Stimulated activated naive CD4-positive, alpha-beta T cell treated with Interleukin-2 at 50 U/mL for 16 hours (primary cell): ENCODE measurements at regions not wholly inside any gene's neighbourhood (a gene's known extent, or its start where the extent isn't known, plus 50 kb on each side); places are given as distances from the start of the nearest gene placed in this dataset.
"Not testable (repeated sequence)": the region's sequence is repeated elsewhere in the genome, so short reads cannot be mapped to it uniquely, and the experiment has no call there.

Source experiments
- DNase-seq: peaks from one replicate; lab custom pipeline; 2025; lab: John Stamatoyannopoulos, UW

DNA sequence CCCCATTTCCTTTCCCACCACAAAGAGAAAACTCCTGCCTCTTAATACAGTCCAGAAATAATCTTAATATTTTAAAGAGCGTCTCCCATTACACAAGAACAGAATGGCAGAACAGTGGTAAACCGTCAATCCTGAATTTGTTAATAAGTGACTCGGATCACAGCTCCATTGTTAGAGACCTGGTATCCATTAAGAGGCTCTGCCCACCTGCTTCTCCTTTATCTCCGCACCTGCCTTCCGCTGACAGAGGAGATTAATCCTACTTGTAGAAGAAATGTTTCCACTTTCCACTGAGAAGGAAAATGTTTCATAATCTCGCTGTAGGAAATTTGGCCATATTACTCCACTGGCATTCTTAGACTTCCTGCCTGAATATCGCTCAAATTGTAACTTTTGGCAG, 1493.2 kb downstream of the MAT2B start:
- no peak for DNase-seq

- DNase-seq, result no peak
Measured at GRCh38 chr5:165000479-165001190, 1495.2 kb downstream of the MAT2B start.

DNA sequence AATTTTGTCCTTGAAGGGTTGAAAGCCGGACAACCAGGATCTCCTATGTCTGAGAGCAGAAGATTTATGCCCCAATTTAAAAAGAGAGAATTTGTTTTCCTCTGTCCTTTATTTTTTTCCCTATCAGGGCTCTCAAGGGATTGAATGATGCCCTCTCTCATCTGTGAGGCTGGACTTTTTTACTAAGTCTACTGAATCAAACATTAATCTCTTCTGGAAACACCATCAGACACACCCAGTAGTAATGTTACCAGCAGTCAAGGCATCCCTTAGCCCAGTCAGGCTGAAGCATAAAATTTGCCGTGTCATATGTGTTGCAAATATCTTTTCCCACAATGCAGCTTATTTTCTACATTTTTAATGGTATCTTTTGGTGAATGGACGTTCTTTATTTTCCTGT, 1497.9 kb downstream of the MAT2B start:
- DNase-seq, result no peak

DNA sequence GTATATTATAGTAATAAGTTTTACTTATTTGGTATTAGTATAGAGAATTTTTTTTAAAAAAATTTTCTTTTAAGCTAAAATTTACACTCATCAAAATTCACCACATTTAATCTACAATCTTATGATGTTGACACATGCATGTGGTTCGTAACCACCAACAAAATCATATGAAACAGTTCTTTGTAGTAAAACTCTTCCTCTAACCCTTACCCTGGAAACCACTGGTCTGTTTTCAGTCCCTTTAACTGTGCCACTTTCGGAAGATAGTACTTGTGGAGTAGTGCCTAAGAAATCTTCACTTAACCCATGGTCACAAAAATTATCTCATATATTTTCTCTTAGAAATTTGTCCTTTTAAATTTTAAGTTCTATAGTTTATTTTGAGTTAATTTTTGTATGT, 1498.8 kb downstream of the MAT2B start:
- no peak for DNase-seq

- DNase-seq, result no peak
Measured at GRCh38 chr5:165014439-165014838, 1509.0 kb downstream of the MAT2B start.

GRCh38 chr5:165015126-165015525, 1509.7 kb downstream of the MAT2B start:
- DNase-seq, result no peak

DNA sequence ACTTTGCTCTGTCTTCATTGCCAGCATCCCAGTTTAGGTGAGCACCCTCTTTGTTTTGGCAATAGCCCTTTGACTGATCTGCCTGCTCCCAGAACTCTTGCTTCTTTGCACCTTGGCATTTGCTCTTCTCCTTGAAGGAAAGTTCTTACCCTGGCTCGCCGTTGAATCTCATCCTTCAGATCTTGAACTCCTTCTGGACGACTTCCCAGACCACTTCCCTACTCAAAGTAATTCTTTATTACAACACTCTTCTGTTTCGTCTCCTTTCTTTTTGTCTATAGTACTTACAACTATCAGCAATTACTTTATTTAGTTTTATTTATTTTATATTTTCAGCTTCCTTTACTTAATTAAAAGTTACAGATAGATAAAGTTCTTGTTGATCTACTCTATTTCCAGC, 1510.1 kb downstream of the MAT2B start:
- no peak for DNase-seq

DNA sequence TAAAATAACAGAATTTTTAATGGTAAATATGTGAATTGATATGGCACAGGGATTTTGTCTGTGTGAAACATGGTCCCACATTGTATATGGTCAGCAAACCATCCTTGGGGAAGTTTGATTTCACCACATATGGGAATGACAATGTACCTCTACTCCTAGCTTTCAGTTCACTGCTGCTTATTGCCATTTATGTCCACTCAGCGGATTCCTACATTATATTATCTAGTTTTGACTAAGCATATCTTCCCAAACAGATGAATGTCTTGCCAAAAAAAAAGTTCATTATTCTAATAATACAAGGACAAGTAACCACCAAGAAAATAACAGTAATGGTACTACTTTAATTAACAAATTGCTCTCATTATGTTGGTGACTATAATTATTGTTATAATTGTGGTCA, 1521.6 kb downstream of the MAT2B start:
- DNase-seq, result no peak

DNA sequence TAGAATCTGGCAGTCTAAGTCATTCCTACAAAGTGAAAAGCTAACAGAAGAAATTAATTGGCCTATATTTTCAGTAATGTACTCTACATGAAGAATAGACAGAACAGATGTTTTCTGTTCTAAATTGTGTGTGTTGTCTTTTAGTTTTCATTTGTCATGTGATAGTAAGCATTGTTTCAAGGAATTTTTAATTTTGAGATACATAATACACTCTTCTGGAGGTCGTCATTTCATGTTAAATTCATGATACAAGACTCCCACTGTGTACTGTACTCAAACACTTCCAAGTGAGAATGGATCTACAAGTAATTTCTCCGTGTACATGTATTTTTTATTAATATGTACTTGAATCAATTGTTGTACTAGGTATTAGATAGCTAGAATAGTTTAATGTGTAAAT, 1522.9 kb downstream of the MAT2B start:
- DNase-seq, result no peak

GRCh38 chr5:165029099-165029870, 1523.9 kb downstream of the MAT2B start:
- no peak for DNase-seq

DNA sequence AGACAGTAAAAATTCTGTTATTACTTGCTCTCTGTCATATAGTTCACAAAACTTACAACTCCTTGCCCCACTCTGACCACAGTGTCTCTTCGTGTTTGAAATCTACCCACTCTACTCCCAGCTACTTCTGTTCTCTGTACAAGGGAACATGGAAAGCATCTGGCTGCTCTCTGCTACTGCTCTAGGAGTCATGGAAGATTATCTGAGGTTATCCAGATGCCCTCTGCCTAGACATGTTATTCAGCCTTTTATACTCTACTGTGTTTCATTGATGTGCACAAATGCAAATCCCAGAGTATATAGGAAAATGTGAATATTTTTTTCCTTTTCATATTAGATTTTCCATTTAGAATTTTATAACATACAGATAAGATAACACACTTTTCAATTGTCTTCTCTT, 1525.6 kb downstream of the MAT2B start:
- DNase-seq, result no peak

- DNase-seq, result no peak
Measured at GRCh38 chr5:165031371-165031770, 1526.0 kb downstream of the MAT2B start.

GRCh38 chr5:165035520-165035919, 1530.1 kb downstream of the MAT2B start:
- DNase-seq, result no peak

DNA sequence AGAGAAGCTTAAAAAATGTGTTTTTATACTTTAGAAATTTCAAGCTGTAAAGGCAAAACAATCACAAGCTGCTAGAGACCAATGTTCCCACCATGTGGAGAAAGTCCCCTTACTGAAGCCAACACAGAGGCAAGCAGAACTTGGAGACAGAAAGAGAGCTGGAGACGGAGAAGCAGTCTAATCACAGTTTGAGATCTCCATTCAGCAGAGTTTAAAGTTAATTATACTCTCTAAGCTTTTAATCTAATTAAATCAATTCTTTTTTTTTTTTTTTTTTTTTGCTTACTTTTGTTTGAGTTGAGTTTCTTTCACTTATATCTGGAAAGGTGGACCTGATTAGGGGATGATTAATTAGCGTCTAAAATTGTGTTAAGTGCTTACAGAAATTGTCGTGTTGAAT, 1534.3 kb downstream of the MAT2B start:
- DNase-seq, result no peak

DNA sequence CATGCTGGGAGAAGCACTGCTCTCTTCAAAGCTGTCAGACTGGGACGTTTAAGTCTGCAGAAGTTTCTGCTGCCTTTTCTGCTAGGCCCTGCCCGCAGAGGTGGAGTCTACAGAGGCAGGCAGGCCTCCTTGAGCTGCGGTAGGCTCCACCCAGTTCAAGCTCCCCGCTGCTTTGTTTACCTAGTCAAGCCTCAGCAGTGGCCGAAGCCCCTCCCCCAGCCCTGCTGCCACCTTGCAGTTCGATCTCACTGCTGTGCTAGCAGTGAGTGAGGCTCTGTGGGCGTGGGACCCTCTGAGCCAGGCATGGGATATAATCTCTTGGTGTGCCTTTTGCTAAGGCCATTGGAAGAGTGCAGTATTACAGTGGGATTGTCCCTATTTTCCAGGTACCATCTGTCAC, 1540.5 kb downstream of the MAT2B start:
- DNase-seq, result not testable (repeated sequence)

DNA sequence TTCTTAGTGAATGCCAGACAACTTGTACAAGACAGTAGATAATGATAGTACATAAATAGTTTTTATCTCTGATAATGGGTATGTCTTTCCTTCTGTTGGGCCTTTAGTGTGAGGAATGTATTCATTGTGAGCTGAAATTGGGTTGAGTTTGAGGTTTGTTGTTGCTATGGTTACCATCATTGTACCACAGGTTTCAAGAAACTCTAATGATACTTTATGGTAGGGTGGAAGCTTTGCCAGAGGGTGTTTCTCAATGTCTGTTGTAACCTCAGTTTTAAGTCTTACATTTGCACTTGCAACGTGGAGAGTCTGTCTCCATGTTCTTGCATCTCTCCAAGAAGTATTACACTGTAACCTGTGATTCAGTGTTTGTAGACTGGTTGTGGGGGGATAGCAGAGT, 1550.1 kb downstream of the MAT2B start:
- DNase-seq, result no peak

- no peak for DNase-seq
Measured at GRCh38 chr5:165057145-165057544, 1551.7 kb downstream of the MAT2B start.

DNA sequence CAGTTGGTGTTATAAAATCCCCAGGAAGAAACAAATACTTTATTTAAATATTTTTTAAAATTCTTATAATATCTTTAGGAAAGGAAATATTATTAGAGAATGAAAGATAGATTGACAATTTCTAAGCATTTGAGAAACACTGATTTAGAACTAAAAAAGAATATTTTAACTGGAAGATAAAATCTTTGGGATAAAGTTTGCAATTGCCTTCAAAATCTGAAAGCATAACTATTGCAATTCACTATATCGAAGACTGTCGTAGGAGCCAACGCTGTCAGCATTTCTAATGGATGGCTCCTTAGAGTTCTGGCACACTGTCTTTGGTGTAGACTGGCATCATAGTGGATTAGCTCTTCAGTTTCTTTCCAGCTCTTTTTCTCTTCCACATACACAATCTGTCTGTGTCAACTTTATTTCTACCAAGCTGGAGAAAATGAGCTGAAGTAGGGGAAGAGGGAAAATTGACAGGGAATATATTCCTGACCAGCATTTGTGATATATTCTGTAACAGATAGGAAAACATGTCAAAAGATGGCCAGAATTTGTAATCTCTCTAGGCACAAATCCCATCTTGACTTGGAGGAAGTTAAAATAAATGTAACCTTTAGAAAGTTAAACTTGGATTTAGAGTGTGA, 1561.4 kb downstream of the MAT2B start:
- no peak for DNase-seq

GRCh38 chr5:165076686-165077085, 1571.3 kb downstream of the MAT2B start:
- no peak for DNase-seq

GRCh38 chr5:165079389-165079788, 1574.0 kb downstream of the MAT2B start:
- DNase-seq, result no peak

DNA sequence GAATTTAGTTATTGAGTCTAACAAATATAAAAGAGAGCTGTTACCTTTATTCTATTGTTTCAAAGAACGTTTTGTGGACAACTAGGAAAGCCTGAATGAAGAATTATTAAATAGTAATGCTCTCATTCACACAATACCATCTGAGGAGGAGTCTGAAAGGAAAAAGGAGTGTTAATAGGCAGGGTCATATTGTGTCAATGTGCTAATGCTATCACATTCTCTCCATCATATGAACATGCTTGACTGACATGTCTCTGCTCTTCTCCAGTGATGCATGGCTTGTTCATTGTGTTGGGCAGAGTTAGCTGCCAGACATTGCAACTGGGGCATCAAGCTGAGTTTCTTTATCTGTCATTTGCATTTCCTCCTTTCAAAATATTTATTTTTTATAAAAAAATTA, 1578.0 kb downstream of the MAT2B start:
- DNase-seq, result no peak

DNA sequence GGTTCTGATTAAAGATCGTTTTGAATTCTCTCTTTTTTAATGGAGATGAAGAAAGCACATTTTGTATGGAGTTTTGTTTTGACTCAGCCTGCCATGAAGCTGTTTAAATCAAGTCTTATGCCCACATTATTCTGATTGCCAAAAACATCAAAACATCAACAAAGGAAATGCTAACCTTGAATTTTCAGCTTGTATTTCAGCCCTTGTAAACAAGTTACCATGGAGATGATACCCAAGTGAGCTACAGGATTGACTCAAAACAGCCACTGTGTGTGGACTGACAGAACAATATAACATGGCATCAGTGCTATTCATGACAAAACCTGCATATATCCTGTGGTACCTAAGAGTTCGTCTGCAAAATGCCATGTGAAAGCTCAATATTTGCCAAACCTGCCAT, 1581.0 kb downstream of the MAT2B start:
- DNase-seq, result no peak

DNA sequence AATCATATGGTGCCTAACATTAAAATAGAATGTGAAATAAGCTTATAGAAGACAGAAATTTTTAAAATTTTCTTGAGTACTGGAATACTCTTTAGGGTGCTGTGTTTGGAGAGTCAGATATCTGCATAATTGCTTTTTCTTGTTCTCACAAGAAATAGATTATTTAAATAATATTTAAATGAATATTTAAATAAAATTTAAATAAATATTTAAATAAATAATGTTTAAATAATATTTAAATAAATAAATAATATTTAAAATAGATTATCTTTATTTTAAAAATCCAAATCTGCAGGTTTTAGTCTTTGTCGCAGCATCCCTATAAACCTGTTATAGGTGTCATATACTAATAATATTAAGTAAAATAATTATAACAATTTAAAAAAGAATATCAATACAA, 1589.4 kb downstream of the MAT2B start:
- no peak for DNase-seq
